NB4 (cell line): ENCODE measurements at regions not wholly inside any gene's neighbourhood (a gene's known extent, or its start where the extent isn't known, plus 50 kb on each side); places are given as distances from the start of the nearest gene placed in this dataset.

Experiments
- DNase-seq: peaks from one replicate; pipeline ENCODE4 v3.0.0; 2010; ENCODE audit warnings: low read depth
- H3K4me3 ChIP-seq: one replicate; pipeline ENCODE4 v1.5.1; 2011; ENCODE audit warnings: mild to moderate bottlenecking, low read depth, low read length, moderate library complexity
- CTCF ChIP-seq: IDR thresholded peaks from one replicate; pipeline ENCODE4 v1.5.1; 2012; ENCODE audit warnings: low read depth, low read length
- MAX ChIP-seq: IDR thresholded peaks from 2 replicates; pipeline ENCODE4 v1.6.1; 2011; ENCODE audit warnings: low read depth, low read length
- MYC ChIP-seq: IDR thresholded peaks from 2 replicates; pipeline ENCODE4 v1.6.1; 2011; ENCODE audit warnings: low read depth, low read length
- POLR2A ChIP-seq: IDR thresholded peaks from 2 replicates; pipeline ENCODE4 v1.6.1; 2011; ENCODE audit warnings: mild to moderate bottlenecking; ENCODE audit not compliant: insufficient read length; ENCODE audit errors: extremely low read depth

GRCh38 chr14:66069036-66069435, 417.1 kb upstream of the CCDC196 start:
- H3K4me3 ChIP-seq: no peak overlapping the region
- DNase-seq: no peak
- TF ChIP-seq MAX (no peak), CTCF (no peak), MYC (no peak), POLR2A (no peak)

GRCh38 chr14:66069830-66070541, 416.2 kb upstream of the CCDC196 start:
- H3K4me3 ChIP-seq: no peak overlapping the region
- no peak for DNase-seq
- TF ChIP-seq MYC (no peak), MAX (no peak), CTCF (no peak), POLR2A (no peak)

GRCh38 chr14:66070542-66071319, 415.4 kb upstream of the CCDC196 start:
- peak; percentile 44 for DNase-seq
- no peak overlapping the region for H3K4me3 ChIP-seq
- TF ChIP-seq MYC (no peak), CTCF (peak; percentile 85)

GRCh38 chr14:66072190-66073084, 413.7 kb upstream of the CCDC196 start:
- no peak overlapping the region for H3K4me3 ChIP-seq
- DNase-seq: no peak
- TF ChIP-seq POLR2A: no peak
- TF ChIP-seq MAX: no peak
- no peak for TF ChIP-seq MYC
- no peak for TF ChIP-seq CTCF

- TF ChIP-seq POLR2A (no peak), MYC (no peak), CTCF (no peak), MAX (no peak)
- no peak overlapping the region for H3K4me3 ChIP-seq
- DNase-seq: no peak
Observed at GRCh38 chr14:66074537-66074936, 411.6 kb upstream of the CCDC196 start.
